ENCODE measurements at regions not wholly inside any gene's neighbourhood (a gene's known extent, or its start where the extent isn't known, plus 50 kb on each side); places are given as distances from the start of the nearest gene placed in this dataset.

GRCh38 chr12:115394496-115395220 is 710.7 kb upstream of the TBX3 start:
- no peaks in the 10 kb centered on the region for H3K4me1 ChIP-seq (replicated peaks in 1 of 2; ENCODE audit: control insufficient read depth in 2 of 2, insufficient read depth in 2 of 2, low read length in 2 of 2)
- no peak overlapping the region for H3K9ac ChIP-seq (ENCODE audit: insufficient read depth in 1 of 2, low read depth in 2 of 2, low read length in 2 of 2)
- POLR2A ChIA-PET: no interaction called here
- no peaks in the 10 kb centered on the region for H3K9me3 ChIP-seq (replicated peaks; ENCODE audit: control insufficient read depth, insufficient read depth, low read depth, low read length)
- H3K27ac ChIP-seq (ENCODE audit: extremely low read depth, low read depth, low read length): no peak overlapping the region
- no peak overlapping the region for H3K4me3 ChIP-seq
- in situ Hi-C loops (cut with MboI) (no loop called here), intact Hi-C loops (cut with micrococcal nuclease) (no loop called here)
- CTCF ChIA-PET (ENCODE audit: low intra/inter-chr PET ratio): no interaction called here
- BruUV-seq (replicated peaks): no TSS peak
- no peak for FAIRE-seq
- no peaks in the 10 kb centered on the region for H3K9me1 ChIP-seq (ENCODE audit: control insufficient read depth, insufficient read depth, low read length)
- H3K79me2 ChIP-seq (ENCODE audit: control insufficient read depth, insufficient read depth, low read length): no peaks in the 10 kb centered on the region
- ATAC-seq: no peak
- TF ChIP-seq ZNF282 (CRISPR knock-in tag; IDR thresholded peaks at IDR 0.05) (no peak), SRSF9 (IDR thresholded peaks at IDR 0.05; ENCODE audit: borderline replicate concordance, low read depth, low read length) (no peak), MECOM (CRISPR knock-in tag; IDR thresholded peaks at IDR 0.05) (no peak), ZNF134 (CRISPR knock-in tag; conservative IDR thresholded peaks at IDR 0.05) (no peak), CAMTA2 (CRISPR knock-in tag; conservative IDR thresholded peaks at IDR 0.05) (no peak), POLR3A (IDR thresholded peaks at IDR 0.05; ENCODE audit: borderline replicate concordance, extremely low read depth, insufficient read depth, insufficient read length) (no peak), LEF1 (IDR thresholded peaks at IDR 0.05) (no peak), RBM22 (IDR thresholded peaks at IDR 0.05; ENCODE audit: low read depth, low read length, poor library complexity, severe bottlenecking) (no peak), ZFP36 (IDR thresholded peaks at IDR 0.05; ENCODE audit: low read depth, low read length, partially characterized antibody) (no peak)
- TF ChIP-seq, protein P1, sequence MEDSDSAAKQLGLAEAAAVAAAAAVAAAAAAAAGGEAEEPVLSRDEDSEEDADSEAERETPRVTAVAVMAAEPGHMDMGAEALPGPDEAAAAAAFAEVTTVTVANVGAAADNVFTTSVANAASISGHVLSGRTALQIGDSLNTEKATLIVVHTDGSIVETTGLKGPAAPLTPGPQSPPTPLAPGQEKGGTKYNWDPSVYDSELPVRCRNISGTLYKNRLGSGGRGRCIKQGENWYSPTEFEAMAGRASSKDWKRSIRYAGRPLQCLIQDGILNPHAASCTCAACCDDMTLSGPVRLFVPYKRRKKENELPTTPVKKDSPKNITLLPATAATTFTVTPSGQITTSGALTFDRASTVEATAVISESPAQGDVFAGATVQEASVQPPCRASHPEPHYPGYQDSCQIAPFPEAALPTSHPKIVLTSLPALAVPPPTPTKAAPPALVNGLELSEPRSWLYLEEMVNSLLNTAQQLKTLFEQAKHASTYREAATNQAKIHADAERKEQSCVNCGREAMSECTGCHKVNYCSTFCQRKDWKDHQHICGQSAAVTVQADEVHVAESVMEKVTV (CRISPR knock-in tag; IDR thresholded peaks at IDR 0.05): no peak
- no peaks in the 10 kb centered on the region for H3K36me3 ChIP-seq (ENCODE audit: control insufficient read depth, insufficient read depth, low read length)
- H2AFZ ChIP-seq (ENCODE audit: low read depth, low read length): no peak overlapping the region
- no peaks in the 10 kb centered on the region for H4K20me1 ChIP-seq (replicated peaks; ENCODE audit: control insufficient read depth, insufficient read depth, low read length)
- 0% methylated on average over 5 of the region's 5 CpGs for WGBS (ENCODE audit: insufficient coverage, low coverage, missing lambda C conversion rate)
- H3K4me2 ChIP-seq (ENCODE audit: insufficient read depth, low read length): no peak overlapping the region
- no peak for DNase-seq (ENCODE audit: extremely low read depth in 1 of 4, low spot score in 3 of 4)
- no peaks in the 10 kb centered on the region for H3K27me3 ChIP-seq (ENCODE audit: control insufficient read depth in 2 of 2, insufficient read depth in 2 of 2, low read length in 2 of 2)

All from K562 (cell line).